GM12878 (cell line): ENCODE measurements at regions not wholly inside any gene's neighbourhood (a gene's known extent, or its start where the extent isn't known, plus 50 kb on each side); places are given as distances from the start of the nearest gene placed in this dataset.

Source experiments
- ATAC-seq: fragments of 200-7000 bp; cut with Tn5 transposase; 3 replicates; pipeline ENCODE4 v1.9.1; 2020; ENCODE audit warnings: mild to moderate bottlenecking, moderate library complexity
- BruUV-seq: library from RNA; stranded (reverse); fragments of 400-500 nt; replicated peaks from 2 replicates; lab custom pipeline; 2021; lab: Mats Ljungman, UMichigan
- CTCF ChIA-PET: fragments of 300-600 bp; sonication (Branson Sonifier 250); formaldehyde crosslinking; extraction: SDS; loops from one replicate; lab custom pipeline; 2021; ENCODE audit warnings: inconsistent platforms; lab: Yijun Ruan, JAX
- POLR2A ChIA-PET: fragments of 350-600 bp; formaldehyde crosslinking; extraction: SDS; loops from one replicate; lab custom pipeline; 2021; ENCODE audit warnings: inconsistent platforms; lab: Charles Lee
- RAD21 ChIA-PET: fragments of 300-600 bp; sonication (Branson Sonifier 250); formaldehyde crosslinking; loops from one replicate; lab custom pipeline; 2023; ENCODE audit warnings: antibody characterized with exemption; ENCODE audit not compliant: unreplicated experiment; lab: Charles Lee
- SMC1A ChIA-PET: fragments of 300-600 bp; sonication (Branson Sonifier 250); formaldehyde crosslinking; loops from one replicate; lab custom pipeline; 2023; ENCODE audit not compliant: unreplicated experiment, uncharacterized antibody; lab: Charles Lee
- DNase-seq: peaks from one replicate; pipeline ENCODE4 v3.0.0-alpha.2; 2011; ENCODE audit warnings: low read depth, low spot score
- FAIRE-seq: peaks from 3 replicates; lab custom pipeline; 2011; peaks lifted over from hg19 to GRCh38; lab: Jason Lieb, UNC
- H2AFZ ChIP-seq: 2 replicates; pipeline ENCODE4 v1.6.0; 2011; ENCODE audit warnings: low read depth, low read length, control low read depth; ENCODE audit not compliant: control insufficient read depth
- H3K27ac ChIP-seq: 2 replicates; pipeline ENCODE4 v1.5.1; 2011; ENCODE audit warnings: control low read depth; ENCODE audit not compliant: control insufficient read depth, insufficient read depth
- H3K27me3 ChIP-seq, 2 experiments: replicated peaks in 1 of 2; 2 replicates each; pipeline versions ENCODE4 v1.6.0 to v1.6.1; 2011; ENCODE audit warnings: low read length in 1 of 2; ENCODE audit not compliant: control insufficient read depth in 2 of 2, insufficient read depth in 2 of 2
- H3K36me3 ChIP-seq, 2 experiments: 2 replicates each; pipeline ENCODE4 v1.5.1; 2011; ENCODE audit warnings: low read length in 1 of 2; ENCODE audit not compliant: control insufficient read depth in 2 of 2, insufficient read depth in 2 of 2
- H3K4me1 ChIP-seq: 2 replicates; pipeline ENCODE4 v1.6.1; 2011; ENCODE audit warnings: mild to moderate bottlenecking, low read length, moderate library complexity, mixed read lengths; ENCODE audit not compliant: control insufficient read depth, insufficient read depth
- H3K4me2 ChIP-seq: 2 replicates; pipeline ENCODE4 v1.6.0; 2011; ENCODE audit warnings: control low read depth; ENCODE audit not compliant: control insufficient read depth, insufficient read depth
- H3K4me3 ChIP-seq: fragments of 200-600 bp; sonication (generic); 2 replicates; pipeline ENCODE4 v1.5.1; 2016
- H3K79me2 ChIP-seq: 2 replicates; pipeline ENCODE4 v1.6.0; 2011; ENCODE audit warnings: low read length; ENCODE audit not compliant: control insufficient read depth, insufficient read depth
- H3K9ac ChIP-seq: 2 replicates; pipeline ENCODE4 v1.8.0; 2011; ENCODE audit warnings: low read length, control low read depth, mixed read lengths; ENCODE audit not compliant: control insufficient read depth, insufficient read depth
- H3K9me3 ChIP-seq: replicated peaks from 3 replicates; pipeline ENCODE4 v1.5.1; 2011; ENCODE audit warnings: mild to moderate bottlenecking, low read length; ENCODE audit not compliant: control insufficient read depth, insufficient read depth
- H4K20me1 ChIP-seq: 2 replicates; pipeline ENCODE4 v1.6.0; 2011; ENCODE audit not compliant: control insufficient read depth, insufficient read depth
- BCL11A ChIP-seq: IDR thresholded peaks from 2 replicates; pipeline ENCODE4 v1.6.1; 2011; ENCODE audit warnings: low read depth, low read length
- CEBPZ ChIP-seq: fragments of 150-350 bp; IDR thresholded peaks from 2 replicates; pipeline ENCODE4 v1.6.1; 2016; ENCODE audit warnings: low read depth, low read length
- MXI1 ChIP-seq: fragments of 150-350 bp; IDR thresholded peaks from 2 replicates; pipeline ENCODE4 v1.6.1; 2011; ENCODE audit warnings: low read depth, mild to moderate bottlenecking, inconsistent platforms, low read length, improper control_type of control experiment
- NBN ChIP-seq: fragments of 450-650 bp; IDR thresholded peaks from 2 replicates; pipeline ENCODE4 v1.6.1; 2016
- PKNOX1 ChIP-seq: fragments of 450-650 bp; IDR thresholded peaks from 2 replicates; pipeline ENCODE4 v1.6.1; 2016; ENCODE audit warnings: mild to moderate bottlenecking
- STAT3 ChIP-seq: IDR thresholded peaks from 2 replicates; pipeline ENCODE4 v1.6.1; 2011; ENCODE audit warnings: low read depth, low read length, improper control_type of control experiment
- ZNF274 ChIP-seq: IDR thresholded peaks from one replicate; pipeline ENCODE4 v1.8.0; 2011; ENCODE audit not compliant: insufficient read length, insufficient read depth
- WGBS: methylation state at CpG from one replicate; pipeline ENCODE4 v1.1.6; 2016; ENCODE audit warnings: low lambda C conversion rate; ENCODE audit not compliant: insufficient replicate concordance, insufficient coverage; ENCODE audit errors: missing lambda C conversion rate; 5-methylcytosine and 5-hydroxymethylcytosine counted together
- in situ Hi-C: fragments of 300-500 bp; cut with MboI; formaldehyde crosslinking; loops from 9 replicates; pipeline ENCODE4 v1.14.3; 2018; ENCODE audit warnings: mixed read lengths
- intact Hi-C: fragments of 100-400 bp; cut with micrococcal nuclease; formaldehyde crosslinking; loops from one replicate; pipeline ENCODE4 v1.14.2; 2022; ENCODE audit not compliant: unreplicated experiment
- TF ChIP-seq, protein P1 (sequence below): fragments of 450-650 bp; IDR thresholded peaks from 2 replicates; pipeline ENCODE4 v1.6.1; 2016; ENCODE audit warnings: mild to moderate bottlenecking

DNA sequence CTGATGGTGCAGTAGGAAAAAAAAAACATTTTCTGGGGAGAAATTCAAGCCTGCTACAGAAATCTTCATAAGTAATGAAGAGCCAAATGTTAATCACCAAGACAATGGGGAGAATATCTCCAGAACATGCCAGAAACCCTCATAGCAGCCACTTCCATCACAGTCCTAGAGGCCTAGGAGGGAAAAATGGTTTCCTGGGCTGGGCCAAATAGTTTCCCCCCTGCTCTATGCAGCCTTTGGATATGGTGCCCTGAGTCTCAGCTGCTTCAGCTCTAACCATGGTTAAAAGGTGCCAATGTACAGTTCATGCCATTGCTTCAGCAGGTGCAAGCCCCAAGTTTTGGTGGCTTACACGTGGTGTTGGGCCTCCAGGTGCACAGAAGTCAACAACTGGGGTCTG lies 113.1 kb downstream of the ZNF648 start:
- no TSS peak for BruUV-seq
- Histone ChIP-seq H3K27me3 (no peaks in the 10 kb centered on the region), H4K20me1 (no peaks in the 10 kb centered on the region), H3K4me3 (no peak overlapping the region), H3K9me3 (peaks cover 1% of the 10 kb centered on the region; the same call in 2 of the 3 replicates), H3K4me1 (no peaks in the 10 kb centered on the region), H3K27ac (no peak overlapping the region), H3K79me2 (no peaks in the 10 kb centered on the region), H3K36me3 (no peaks in the 10 kb centered on the region), H2AFZ (no peak overlapping the region), H3K4me2 (no peak overlapping the region), H3K9ac (no peak overlapping the region)
- TF ChIP-seq PKNOX1 (no peak), CEBPZ (no peak), MXI1 (no peak), NBN (no peak), BCL11A (no peak), ZNF274 (no peak), STAT3 (no peak)
- TF ChIP-seq, protein P1, sequence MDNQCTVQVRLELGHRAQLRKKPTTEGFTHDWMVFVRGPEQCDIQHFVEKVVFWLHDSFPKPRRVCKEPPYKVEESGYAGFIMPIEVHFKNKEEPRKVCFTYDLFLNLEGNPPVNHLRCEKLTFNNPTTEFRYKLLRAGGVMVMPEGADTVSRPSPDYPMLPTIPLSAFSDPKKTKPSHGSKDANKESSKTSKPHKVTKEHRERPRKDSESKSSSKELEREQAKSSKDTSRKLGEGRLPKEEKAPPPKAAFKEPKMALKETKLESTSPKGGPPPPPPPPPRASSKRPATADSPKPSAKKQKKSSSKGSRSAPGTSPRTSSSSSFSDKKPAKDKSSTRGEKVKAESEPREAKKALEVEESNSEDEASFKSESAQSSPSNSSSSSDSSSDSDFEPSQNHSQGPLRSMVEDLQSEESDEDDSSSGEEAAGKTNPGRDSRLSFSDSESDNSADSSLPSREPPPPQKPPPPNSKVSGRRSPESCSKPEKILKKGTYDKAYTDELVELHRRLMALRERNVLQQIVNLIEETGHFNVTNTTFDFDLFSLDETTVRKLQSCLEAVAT, result no peak
- DNase-seq, result no peak
- no peak for FAIRE-seq
- CTCF ChIA-PET, result no interaction called here
- SMC1A ChIA-PET, result no interaction called here
- in situ Hi-C loops, result loop anchor here (10.0 kb wide), 1 partner anchor 764 kb away; no protein-coding TSS in a partner anchor
- POLR2A ChIA-PET, result no interaction called here
- ATAC-seq, result no peak
- WGBS, result 0% methylated on average over 1 of the region's 1 CpG
- RAD21 ChIA-PET, result no interaction called here
- intact Hi-C loops, result no loop called here
